Left lung (tissue), 4 donors: ENCODE measurements at regions not wholly inside any gene's neighbourhood (a gene's known extent, or its start where the extent isn't known, plus 50 kb on each side); places are given as distances from the start of the nearest gene placed in this dataset.

Experiments
- ATAC-seq: fragments of 200-7000 bp; cut with Tn5 transposase; one replicate; pipeline ENCODE4 v1.9.1; 2020; ENCODE audit warnings: moderate library complexity
- DNase-seq, 4 donors: peaks; one replicate each; pipeline ENCODE4 v3.0.0-alpha.2; 2013 to 2020
- H3K27ac ChIP-seq, 2 donors: fragments of 200-600 bp; sonication (generic) in 1 of 2; one replicate each; pipeline versions ENCODE4 v1.5.0 to v1.8.0; 2020 to 2021
- H3K27me3 ChIP-seq, 2 donors: fragments of 200-600 bp; sonication (generic) in 1 of 2; one replicate each; pipeline versions ENCODE4 v1.5.0 to v1.8.0; 2020 to 2021
- H3K36me3 ChIP-seq, 2 donors: fragments of 200-600 bp; sonication (generic) in 1 of 2; one replicate each; pipeline versions ENCODE4 v1.5.0 to v1.8.0; 2020 to 2021
- H3K4me1 ChIP-seq, 2 donors: fragments of 200-600 bp; one replicate each; pipeline ENCODE4 v1.8.0; 2021
- H3K4me3 ChIP-seq, 2 donors: fragments of 200-600 bp; sonication (generic) in 1 of 2; one replicate each; pipeline versions ENCODE4 v1.5.0 to v1.8.0; 2020 to 2021; ENCODE audit warnings: mild to moderate bottlenecking in 1 of 2
- H3K9me3 ChIP-seq, 2 donors: fragments of 200-600 bp; sonication (generic) in 1 of 2; one replicate each; pipeline versions ENCODE4 v1.5.0 to v1.8.0; 2020 to 2021
- intact Hi-C, 2 donors: fragments of 100-400 bp; cut with DNase I; formaldehyde crosslinking; loops; one replicate each; pipeline versions ENCODE4 v1.11.2 to v1.14.2; 2022
- TF ChIP-seq, protein P1 (sequence below), 2 donors: fragments of 200-600 bp; sonication (generic) in 1 of 2; IDR thresholded peaks; one replicate each; pipeline versions ENCODE4 v1.5.0 to v1.8.0; 2021; ENCODE audit warnings: antibody characterized with exemption in 2 of 2
- donor health status: DM: no; HTN: yes; CAD: no.
- donor health status: DM: no; HTN: no; CAD: no.

DNA sequence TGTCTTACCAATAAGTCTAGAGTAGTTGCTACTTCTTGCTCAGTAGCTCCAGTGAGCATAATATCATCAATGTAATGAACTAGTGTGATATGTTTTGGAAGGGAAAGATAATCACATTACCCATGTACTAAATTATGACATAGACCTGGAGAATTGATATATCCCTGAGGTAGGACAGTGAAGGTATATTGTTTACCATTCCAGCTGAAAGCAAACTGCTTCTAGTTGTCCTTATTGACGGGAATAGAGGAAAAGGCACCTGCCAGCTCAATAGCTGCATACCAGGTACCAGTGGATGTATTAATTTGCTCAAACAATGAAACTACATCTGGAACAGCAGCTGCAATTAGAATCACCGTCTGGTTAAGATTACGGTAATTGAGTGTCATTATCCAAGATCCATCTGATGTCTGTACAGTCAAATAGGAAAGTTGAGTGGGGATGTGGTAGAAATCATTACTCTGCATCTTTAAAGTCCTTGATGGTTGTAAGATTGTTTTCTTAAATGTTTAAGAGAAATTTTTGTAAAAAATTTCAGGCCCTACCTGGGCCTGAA is 100.0 kb upstream of the ARHGAP5 start:
- intact Hi-C loops, result no loop called here
- H3K4me3 ChIP-seq, result no peak overlapping the region

GRCh38 chr14:31978423-31978822 is 98.7 kb upstream of the ARHGAP5 start:
- H3K27me3 ChIP-seq, result no peaks in the 10 kb centered on the region
- H3K4me1 ChIP-seq, result no peaks in the 10 kb centered on the region
- no peak overlapping the region for H3K27ac ChIP-seq
- H3K36me3 ChIP-seq, result no peaks in the 10 kb centered on the region
- ATAC-seq, result no peak
- intact Hi-C loops, result no loop called here
- H3K9me3 ChIP-seq, result peaks cover 0 to 28% of the 10 kb centered on the region in 2 donors
- DNase-seq, result no peak
- TF ChIP-seq, protein P1, sequence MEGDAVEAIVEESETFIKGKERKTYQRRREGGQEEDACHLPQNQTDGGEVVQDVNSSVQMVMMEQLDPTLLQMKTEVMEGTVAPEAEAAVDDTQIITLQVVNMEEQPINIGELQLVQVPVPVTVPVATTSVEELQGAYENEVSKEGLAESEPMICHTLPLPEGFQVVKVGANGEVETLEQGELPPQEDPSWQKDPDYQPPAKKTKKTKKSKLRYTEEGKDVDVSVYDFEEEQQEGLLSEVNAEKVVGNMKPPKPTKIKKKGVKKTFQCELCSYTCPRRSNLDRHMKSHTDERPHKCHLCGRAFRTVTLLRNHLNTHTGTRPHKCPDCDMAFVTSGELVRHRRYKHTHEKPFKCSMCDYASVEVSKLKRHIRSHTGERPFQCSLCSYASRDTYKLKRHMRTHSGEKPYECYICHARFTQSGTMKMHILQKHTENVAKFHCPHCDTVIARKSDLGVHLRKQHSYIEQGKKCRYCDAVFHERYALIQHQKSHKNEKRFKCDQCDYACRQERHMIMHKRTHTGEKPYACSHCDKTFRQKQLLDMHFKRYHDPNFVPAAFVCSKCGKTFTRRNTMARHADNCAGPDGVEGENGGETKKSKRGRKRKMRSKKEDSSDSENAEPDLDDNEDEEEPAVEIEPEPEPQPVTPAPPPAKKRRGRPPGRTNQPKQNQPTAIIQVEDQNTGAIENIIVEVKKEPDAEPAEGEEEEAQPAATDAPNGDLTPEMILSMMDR (IDR thresholded peaks at IDR 0.05), result no peak
- no peak overlapping the region for H3K4me3 ChIP-seq

More for the DNA sequence above, 100.0 kb upstream of the ARHGAP5 start:
- DNase-seq (no peak), ATAC-seq (no peak)
- Histone ChIP-seq H3K4me1 (no peaks in the 10 kb centered on the region), H3K27ac (no peak overlapping the region), H3K27me3 (no peaks in the 10 kb centered on the region), H3K9me3 (peaks cover 0 to 21% of the 10 kb centered on the region in 2 donors), H3K36me3 (no peaks in the 10 kb centered on the region)
- TF ChIP-seq, protein P1 (IDR thresholded peaks at IDR 0.05), result no peak

- Histone ChIP-seq H3K27me3 (no peaks in the 10 kb centered on the region), H3K9me3 (peaks cover 0 to 20% of the 10 kb centered on the region in 2 donors), H3K27ac (no peak overlapping the region), H3K36me3 (no peaks in the 10 kb centered on the region), H3K4me1 (no peaks in the 10 kb centered on the region), H3K4me3 (no peak overlapping the region)
- TF ChIP-seq, protein P1 (IDR thresholded peaks at IDR 0.05), result no peak
- DNase-seq, result no peak
- intact Hi-C loops, result no loop called here
- no peak for ATAC-seq
Measured at GRCh38 chr14:31982642-31983041, 94.5 kb upstream of the ARHGAP5 start.

- TF ChIP-seq, protein P1 (IDR thresholded peaks at IDR 0.05), result no peak
- Histone ChIP-seq H3K27me3 (no peaks in the 10 kb centered on the region), H3K4me1 (no peaks in the 10 kb centered on the region), H3K36me3 (no peaks in the 10 kb centered on the region), H3K27ac (no peak overlapping the region), H3K4me3 (no peak overlapping the region), H3K9me3 (peaks cover 0 to 20% of the 10 kb centered on the region in 2 donors)
- ATAC-seq (no peak), DNase-seq (no peak)
- intact Hi-C loops, result no loop called here
Measured at GRCh38 chr14:31986405-31986804, 90.7 kb upstream of the ARHGAP5 start.

DNA sequence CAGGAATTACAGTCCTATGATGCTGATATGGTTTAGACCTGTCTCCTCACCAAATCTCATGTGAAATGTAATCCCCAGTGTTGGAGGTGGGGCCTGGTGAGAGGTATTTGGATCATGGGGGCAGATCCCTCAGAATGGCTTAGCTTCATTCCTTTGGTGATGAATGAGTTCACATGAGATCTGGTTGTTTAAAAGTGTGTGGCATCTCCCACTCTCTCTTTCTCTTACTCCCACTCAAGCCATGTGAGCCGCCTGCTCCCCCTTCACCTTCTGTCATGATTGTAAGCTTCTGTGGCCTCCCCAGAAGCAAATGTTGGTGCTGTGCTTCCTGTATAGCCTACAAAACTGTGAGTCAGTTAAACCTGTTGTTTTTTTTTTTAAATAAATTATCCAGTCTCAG is 89.4 kb upstream of the ARHGAP5 start:
- intact Hi-C loops, result no loop called here
- H3K27ac ChIP-seq, result no peak overlapping the region
- DNase-seq, result no peak
- H3K4me3 ChIP-seq, result no peak overlapping the region
- TF ChIP-seq, protein P1 (IDR thresholded peaks at IDR 0.05), result no peak
- no peaks in the 10 kb centered on the region for H3K36me3 ChIP-seq
- peaks cover 0 to 10% of the 10 kb centered on the region in 2 donors for H3K9me3 ChIP-seq
- no peaks in the 10 kb centered on the region for H3K4me1 ChIP-seq
- H3K27me3 ChIP-seq, result no peaks in the 10 kb centered on the region
- ATAC-seq, result no peak
